H1 (cell line): ENCODE measurements at regions not wholly inside any gene's neighbourhood (a gene's known extent, or its start where the extent isn't known, plus 50 kb on each side); places are given as distances from the start of the nearest gene placed in this dataset.

Experiments
- CTCF ChIA-PET: fragments of 300-600 bp; sonication (Branson Sonifier 250); formaldehyde crosslinking; loops from one replicate; lab custom pipeline; 2021; ENCODE audit not compliant: partially characterized antibody; lab: Charles Lee
- POLR2A ChIA-PET: fragments of 300-600 bp; sonication (Branson Sonifier 250); formaldehyde crosslinking; loops from one replicate; lab custom pipeline; 2021; ENCODE audit warnings: inconsistent platforms; ENCODE audit not compliant: partially characterized antibody; lab: Charles Lee
- DNase-seq, 2 experiments: peaks; one replicate each; pipeline versions ENCODE4 v3.0.0 to v3.0.0-alpha.2; 2010 to 2022; ENCODE audit warnings: low spot score in 2 of 2, low read depth in 1 of 2, mixed read lengths in 1 of 2
- FAIRE-seq: peaks from 2 replicates; lab custom pipeline; 2011; peaks lifted over from hg19 to GRCh38; lab: Jason Lieb, UNC
- H2AFZ ChIP-seq: 2 replicates; pipeline ENCODE4 v1.8.1; 2012; ENCODE audit warnings: low read length, inconsistent platforms
- H2AK5ac ChIP-seq: 2 replicates; pipeline ENCODE4 v1.6.1; 2013; ENCODE audit warnings: low read depth, low read length
- H2BK120ac ChIP-seq: replicated peaks from 2 replicates; pipeline ENCODE3; 2013; ENCODE audit warnings: low read depth, low read length, inconsistent platforms
- H2BK12ac ChIP-seq: 2 replicates; pipeline ENCODE4 v1.6.1; 2013; ENCODE audit warnings: low read depth, low read length
- H2BK15ac ChIP-seq: 2 replicates; pipeline ENCODE4 v1.6.1; 2013; ENCODE audit warnings: low read length
- H2BK20ac ChIP-seq: 2 replicates; pipeline ENCODE4 v1.6.1; 2013; ENCODE audit warnings: low read length
- H2BK5ac ChIP-seq: 2 replicates; pipeline ENCODE4 v1.6.1; 2013; ENCODE audit warnings: low read depth, low read length
- H3K14ac ChIP-seq: 2 replicates; pipeline ENCODE4 v1.6.1; 2013; ENCODE audit warnings: inconsistent platforms; ENCODE audit not compliant: insufficient read length
- H3K18ac ChIP-seq: 2 replicates; pipeline ENCODE4 v1.6.1; 2013; ENCODE audit warnings: low read length; ENCODE audit errors: extremely low read depth
- H3K23ac ChIP-seq: 2 replicates; pipeline ENCODE4 v1.6.1; 2013; ENCODE audit warnings: inconsistent platforms; ENCODE audit not compliant: insufficient read length
- H3K23me2 ChIP-seq: 2 replicates; pipeline ENCODE4 v1.6.1; 2013; ENCODE audit warnings: low read depth, low read length
- H3K27ac ChIP-seq: 2 replicates; pipeline ENCODE4 v1.6.1; 2011; ENCODE audit warnings: low read depth, low read length, inconsistent platforms
- H3K27me3 ChIP-seq, 4 experiments: replicated peaks in 1 of 4; 1 replicate in 1 of 4; 2 replicates in 3 of 4; pipeline versions ENCODE4 v1.6.1 to v1.8.1; 2011 to 2013; ENCODE audit warnings: low read length in 3 of 4, mild to moderate bottlenecking in 3 of 4, inconsistent platforms in 2 of 4, mixed read lengths in 2 of 4, moderate library complexity in 1 of 4; ENCODE audit not compliant: control insufficient read depth in 3 of 4, insufficient read depth in 3 of 4; ENCODE audit errors: extremely low read depth in 1 of 4
- H3K36me3 ChIP-seq, 4 experiments: 2 replicates each; pipeline versions ENCODE4 v1.6.1 to v1.8.1; 2011 to 2013; ENCODE audit warnings: mild to moderate bottlenecking in 4 of 4, low read length in 3 of 4, moderate library complexity in 2 of 4, control low read depth in 1 of 4, inconsistent platforms in 1 of 4; ENCODE audit not compliant: insufficient read depth in 4 of 4, control insufficient read depth in 2 of 4
- H3K4ac ChIP-seq: replicated peaks from 2 replicates; pipeline ENCODE3; 2013; ENCODE audit warnings: low read length, low read depth, mixed read lengths, inconsistent platforms; ENCODE audit not compliant: insufficient read length
- H3K4me1 ChIP-seq, 4 experiments: replicated peaks in 1 of 4; 1 replicate in 1 of 4; 2 replicates in 3 of 4; pipeline versions ENCODE4 v1.6.1 to v1.8.1; 2011 to 2013; ENCODE audit warnings: low read length in 3 of 4, inconsistent platforms in 2 of 4, mixed read lengths in 1 of 4; ENCODE audit not compliant: insufficient read depth in 4 of 4, control insufficient read depth in 3 of 4
- H3K4me2 ChIP-seq, 2 experiments: 2 replicates each; pipeline versions ENCODE4 v1.6.1 to v1.8.1; 2011 to 2013; ENCODE audit warnings: low read depth in 2 of 2, low read length in 2 of 2, control low read depth in 1 of 2, inconsistent platforms in 1 of 2, mild to moderate bottlenecking in 1 of 2; ENCODE audit not compliant: insufficient read depth in 1 of 2
- H3K4me3 ChIP-seq, 4 experiments: fragments of 200-600, 300-600 bp in 1 of 4; sonication (generic), shearing (Covaris generic), sonication (Bioruptor Twin) in 1 of 4; 2 replicates each; pipeline versions ENCODE4 v1.5.1 to v1.8.1; 2011 to 2016; ENCODE audit warnings: low read length in 4 of 4, low read depth in 3 of 4, control low read depth in 2 of 4, inconsistent platforms in 2 of 4, mild to moderate bottlenecking in 2 of 4, mixed read lengths in 1 of 4, moderate library complexity in 1 of 4; ENCODE audit not compliant: insufficient read depth in 2 of 4; ENCODE audit errors: extremely low read depth in 1 of 4
- H3K56ac ChIP-seq: replicated peaks from 2 replicates; pipeline ENCODE3; 2013; ENCODE audit warnings: low read depth, mild to moderate bottlenecking, mixed read lengths, low read length, inconsistent platforms; ENCODE audit not compliant: insufficient read length
- H3K79me1 ChIP-seq: 2 replicates; pipeline ENCODE4 v1.6.1; 2013; ENCODE audit warnings: low read depth, low read length, control low read depth
- H3K79me2 ChIP-seq, 2 experiments: 2 replicates each; pipeline versions ENCODE4 v1.6.1 to v1.8.1; 2012 to 2013; ENCODE audit warnings: low read length in 2 of 2, mild to moderate bottlenecking in 2 of 2, inconsistent platforms in 1 of 2; ENCODE audit not compliant: insufficient read depth in 2 of 2, control insufficient read depth in 1 of 2
- H3K9ac ChIP-seq, 4 experiments: replicated peaks in 1 of 4; 1 replicate in 1 of 4; 2 replicates in 3 of 4; pipeline versions ENCODE4 v1.6.1 to v1.8.1; 2011 to 2013; ENCODE audit warnings: low read depth in 3 of 4, low read length in 3 of 4, control low read depth in 2 of 4, mild to moderate bottlenecking in 2 of 4, moderate library complexity in 2 of 4, inconsistent platforms in 1 of 4; ENCODE audit errors: extremely low read depth in 1 of 4
- H3K9me3 ChIP-seq, 2 experiments: 2 replicates each; pipeline versions ENCODE4 v1.6.1 to v1.8.1; 2012 to 2013; ENCODE audit warnings: mild to moderate bottlenecking in 2 of 2, moderate library complexity in 2 of 2, control low read depth in 1 of 2, inconsistent platforms in 1 of 2, low read depth in 1 of 2, low read length in 1 of 2, mixed read lengths in 1 of 2; ENCODE audit not compliant: insufficient read depth in 2 of 2
- H4K20me1 ChIP-seq, 2 experiments: replicated peaks in 1 of 2; 2 replicates each; pipeline versions ENCODE3 to v1.8.1; 2011 to 2013; ENCODE audit warnings: inconsistent platforms in 2 of 2, low read length in 2 of 2, mild to moderate bottlenecking in 1 of 2; ENCODE audit not compliant: insufficient read depth in 2 of 2, control insufficient read depth in 1 of 2
- H4K5ac ChIP-seq: 2 replicates; pipeline ENCODE4 v1.6.1; 2013; ENCODE audit warnings: low read length, low read depth, mixed read lengths, inconsistent platforms; ENCODE audit not compliant: insufficient read length
- H4K8ac ChIP-seq: 2 replicates; pipeline ENCODE4 v1.8.0; 2013; ENCODE audit warnings: mild to moderate bottlenecking, moderate library complexity, low read length, inconsistent platforms; ENCODE audit not compliant: insufficient read depth; ENCODE audit errors: extremely low read depth
- H4K91ac ChIP-seq: replicated peaks from 2 replicates; pipeline ENCODE3; 2013; ENCODE audit warnings: low read length, mixed read lengths, inconsistent platforms; ENCODE audit not compliant: insufficient read length
- GABPA ChIP-seq: IDR thresholded peaks from 2 replicates; pipeline ENCODE4 v1.6.1; 2011; ENCODE audit warnings: mild to moderate bottlenecking, low read length, moderate library complexity, borderline replicate concordance; ENCODE audit not compliant: insufficient read depth
- GTF2F1 ChIP-seq: IDR thresholded peaks from 2 replicates; pipeline ENCODE4 v1.6.1; 2012; ENCODE audit warnings: low read depth, low read length, improper control_type of control experiment, borderline replicate concordance
- JUN ChIP-seq: IDR thresholded peaks from 2 replicates; pipeline ENCODE4 v1.6.1; 2011; ENCODE audit warnings: low read depth, mild to moderate bottlenecking, improper control_type of control experiment, low read length
- KDM4A ChIP-seq: IDR thresholded peaks from one replicate; pipeline ENCODE4 v1.7.1; 2012; ENCODE audit warnings: low read depth, mild to moderate bottlenecking, moderate library complexity, low read length, inconsistent platforms; ENCODE audit not compliant: severe bottlenecking
- NANOG ChIP-seq: IDR thresholded peaks from 2 replicates; pipeline ENCODE4 v1.6.1; 2011; ENCODE audit warnings: low read length, low read depth, mild to moderate bottlenecking, inconsistent platforms; ENCODE audit not compliant: insufficient read depth, poor library complexity, severe bottlenecking
- RBBP5 ChIP-seq: IDR thresholded peaks from 2 replicates; pipeline ENCODE4 v1.7.1; 2012; ENCODE audit warnings: low read depth, mild to moderate bottlenecking, inconsistent platforms, low read length, moderate library complexity, borderline replicate concordance
- RXRA ChIP-seq: IDR thresholded peaks from 2 replicates; pipeline ENCODE4 v1.6.1; 2011; ENCODE audit warnings: low read depth, mild to moderate bottlenecking, low read length, moderate library complexity; ENCODE audit not compliant: insufficient read depth
- SAP30 ChIP-seq: fragments of 300-600 bp; sonication (generic); IDR thresholded peaks from 2 replicates; pipeline ENCODE4 v1.7.1; 2012; ENCODE audit warnings: low read length, moderate library complexity, mild to moderate bottlenecking, inconsistent platforms; ENCODE audit not compliant: insufficient read depth, insufficient replicate concordance
- SIRT6 ChIP-seq: IDR thresholded peaks from one replicate; pipeline ENCODE4 v1.7.1; 2012; ENCODE audit warnings: low read length, inconsistent platforms
- SP1 ChIP-seq: IDR thresholded peaks from 2 replicates; pipeline ENCODE4 v1.6.1; 2011; ENCODE audit warnings: low read depth, low read length
- SRF ChIP-seq: IDR thresholded peaks from 2 replicates; pipeline ENCODE4 v1.6.1; 2011; ENCODE audit warnings: mild to moderate bottlenecking, low read depth, low read length, moderate library complexity
- WGBS, 2 experiments: shearing (Covaris generic) in 1 of 2; methylation state at CpG; one replicate each; pipeline versions ENCODE4 v1.1.6 to v1.1.7; 2013 to 2015; ENCODE audit warnings: low lambda C conversion rate in 2 of 2, mixed read lengths in 2 of 2, inconsistent platforms in 1 of 2, low coverage in 1 of 2, missing lambda C conversion rate in 1 of 2; ENCODE audit not compliant: insufficient replicate concordance in 2 of 2, insufficient coverage in 1 of 2, insufficient read length in 1 of 2; ENCODE audit errors: extremely low coverage in 1 of 2, missing lambda C conversion rate in 1 of 2; 5-methylcytosine and 5-hydroxymethylcytosine counted together
- TF ChIP-seq, protein P1 (sequence below): IDR thresholded peaks from 2 replicates; pipeline ENCODE4 v1.6.1; 2012; ENCODE audit warnings: inconsistent platforms

DNA sequence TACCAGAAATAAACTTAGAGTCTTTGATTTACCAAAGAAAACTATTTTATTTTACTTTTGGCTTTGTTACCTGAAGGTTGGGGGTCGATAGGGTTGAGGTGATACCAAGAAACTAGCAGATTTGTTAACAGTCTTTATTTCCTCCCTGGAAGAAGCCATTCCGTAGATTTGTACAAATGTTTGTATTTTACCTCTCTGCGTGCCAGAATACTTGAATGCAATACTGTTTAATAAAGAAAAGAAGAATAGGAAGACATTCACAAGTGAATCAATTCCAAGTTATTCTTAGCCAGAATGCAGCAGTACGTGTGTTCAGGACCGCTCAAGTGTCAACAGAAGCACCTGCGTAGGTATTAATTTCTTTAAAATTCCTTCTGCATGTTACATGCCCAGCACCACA is 260.3 kb upstream of the TENM3 start:
- H3K9me3 ChIP-seq: no peaks in the 10 kb centered on the region
- no peak overlapping the region for H2BK5ac ChIP-seq
- H3K79me1 ChIP-seq: no peaks in the 10 kb centered on the region
- peaks cover 0 to 3% (median 0%) of the 10 kb centered on the region in 4 experiments; a peak in 1 of 7 replicates for H3K4me1 ChIP-seq
- H3K9ac ChIP-seq: no peak overlapping the region
- H4K91ac ChIP-seq: no peak overlapping the region
- H2BK20ac ChIP-seq: no peak overlapping the region
- no peak overlapping the region for H3K14ac ChIP-seq
- WGBS, 2 experiments: 89% methylated on average over 6 of the region's 6 CpGs; no CpG with 5 or more reads in 1 of the 2 experiments
- H3K18ac ChIP-seq: no peak overlapping the region
- H3K23me2 ChIP-seq: no peaks in the 10 kb centered on the region
- no peaks in the 10 kb centered on the region for H3K36me3 ChIP-seq
- H3K27ac ChIP-seq: no peak overlapping the region
- H3K27me3 ChIP-seq: no peaks in the 10 kb centered on the region; a peak in 1 of 7 replicates
- POLR2A ChIA-PET: no interaction called here
- no peak overlapping the region for H4K8ac ChIP-seq
- H2AK5ac ChIP-seq: no peak overlapping the region
- H3K4me2 ChIP-seq: no peak overlapping the region
- H3K56ac ChIP-seq: no peak overlapping the region
- no peak overlapping the region for H4K5ac ChIP-seq
- no peak overlapping the region for H2AFZ ChIP-seq
- H3K4me3 ChIP-seq: no peak overlapping the region
- FAIRE-seq (no peak), DNase-seq (no peak)
- CTCF ChIA-PET: no interaction called here
- H2BK120ac ChIP-seq: no peak overlapping the region
- no peaks in the 10 kb centered on the region for H3K79me2 ChIP-seq
- H2BK15ac ChIP-seq: no peak overlapping the region; the same call in 1 of the 2 replicates
- no peak overlapping the region for H3K23ac ChIP-seq
- H2BK12ac ChIP-seq: no peak overlapping the region
- TF ChIP-seq GABPA: no peak
- TF ChIP-seq KDM4A: no peak
- TF ChIP-seq SRF: no peak
- TF ChIP-seq RXRA: no peak
- no peak for TF ChIP-seq NANOG
- no peak for TF ChIP-seq SP1
- no peak for TF ChIP-seq SIRT6
- TF ChIP-seq, protein P1, sequence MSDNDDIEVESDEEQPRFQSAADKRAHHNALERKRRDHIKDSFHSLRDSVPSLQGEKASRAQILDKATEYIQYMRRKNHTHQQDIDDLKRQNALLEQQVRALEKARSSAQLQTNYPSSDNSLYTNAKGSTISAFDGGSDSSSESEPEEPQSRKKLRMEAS: no peak
- no peak for TF ChIP-seq RBBP5
- no peak for TF ChIP-seq GTF2F1
- no peak for TF ChIP-seq SAP30
- no peak for TF ChIP-seq JUN
- H4K20me1 ChIP-seq: no peaks in the 10 kb centered on the region
- H3K4ac ChIP-seq: no peak overlapping the region
